ENCODE measurements at regions not wholly inside any gene's neighbourhood (a gene's known extent, or its start where the extent isn't known, plus 50 kb on each side); places are given as distances from the start of the nearest gene placed in this dataset.
"Not testable (repeated sequence)": the region's sequence is repeated elsewhere in the genome, so short reads cannot be mapped to it uniquely, and the experiment has no call there.

DNA sequence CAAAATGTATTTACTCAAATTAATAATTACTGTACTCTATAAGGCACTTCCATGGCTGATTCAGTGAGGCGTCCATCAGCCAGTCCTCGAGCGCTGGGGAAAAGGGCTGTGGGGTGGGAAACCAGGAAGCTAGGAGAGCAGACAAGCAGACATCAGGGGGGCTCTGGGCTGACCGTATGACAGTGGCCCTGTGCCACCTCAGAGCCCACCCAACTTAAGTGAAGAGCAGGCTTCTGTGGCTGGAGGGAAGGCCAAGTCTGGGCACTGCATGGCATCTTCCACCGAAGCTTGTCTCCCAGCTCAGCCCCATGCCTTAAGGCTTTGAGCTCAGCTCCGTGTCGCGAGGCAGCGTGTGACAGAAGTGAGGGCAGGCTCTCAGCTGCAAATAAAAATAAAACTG lies 464.5 kb upstream of the ZMIZ1 start:
- H3K4me1 ChIP-seq (ENCODE audit: insufficient read depth, poor library complexity, severe bottlenecking), result no peaks in the 10 kb centered on the region
- TF ChIP-seq, protein P1, sequence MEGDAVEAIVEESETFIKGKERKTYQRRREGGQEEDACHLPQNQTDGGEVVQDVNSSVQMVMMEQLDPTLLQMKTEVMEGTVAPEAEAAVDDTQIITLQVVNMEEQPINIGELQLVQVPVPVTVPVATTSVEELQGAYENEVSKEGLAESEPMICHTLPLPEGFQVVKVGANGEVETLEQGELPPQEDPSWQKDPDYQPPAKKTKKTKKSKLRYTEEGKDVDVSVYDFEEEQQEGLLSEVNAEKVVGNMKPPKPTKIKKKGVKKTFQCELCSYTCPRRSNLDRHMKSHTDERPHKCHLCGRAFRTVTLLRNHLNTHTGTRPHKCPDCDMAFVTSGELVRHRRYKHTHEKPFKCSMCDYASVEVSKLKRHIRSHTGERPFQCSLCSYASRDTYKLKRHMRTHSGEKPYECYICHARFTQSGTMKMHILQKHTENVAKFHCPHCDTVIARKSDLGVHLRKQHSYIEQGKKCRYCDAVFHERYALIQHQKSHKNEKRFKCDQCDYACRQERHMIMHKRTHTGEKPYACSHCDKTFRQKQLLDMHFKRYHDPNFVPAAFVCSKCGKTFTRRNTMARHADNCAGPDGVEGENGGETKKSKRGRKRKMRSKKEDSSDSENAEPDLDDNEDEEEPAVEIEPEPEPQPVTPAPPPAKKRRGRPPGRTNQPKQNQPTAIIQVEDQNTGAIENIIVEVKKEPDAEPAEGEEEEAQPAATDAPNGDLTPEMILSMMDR (IDR thresholded peaks at IDR 0.05; ENCODE audit: poor library complexity, severe bottlenecking), result no peak
- H3K9me3 ChIP-seq (ENCODE audit: severe bottlenecking), result peaks cover 3% of the 10 kb centered on the region
- no peak for ATAC-seq (ENCODE audit: low read depth)
- no peak for DNase-seq (ENCODE audit: low spot score)
- H3K27me3 ChIP-seq (ENCODE audit: insufficient read depth, poor library complexity, severe bottlenecking), result no peaks in the 10 kb centered on the region
- H3K4me3 ChIP-seq (ENCODE audit: severe bottlenecking), result no peak overlapping the region
- H3K36me3 ChIP-seq (ENCODE audit: low read depth), result no peaks in the 10 kb centered on the region
- H3K27ac ChIP-seq (ENCODE audit: poor library complexity, severe bottlenecking), result no peak overlapping the region

DNA sequence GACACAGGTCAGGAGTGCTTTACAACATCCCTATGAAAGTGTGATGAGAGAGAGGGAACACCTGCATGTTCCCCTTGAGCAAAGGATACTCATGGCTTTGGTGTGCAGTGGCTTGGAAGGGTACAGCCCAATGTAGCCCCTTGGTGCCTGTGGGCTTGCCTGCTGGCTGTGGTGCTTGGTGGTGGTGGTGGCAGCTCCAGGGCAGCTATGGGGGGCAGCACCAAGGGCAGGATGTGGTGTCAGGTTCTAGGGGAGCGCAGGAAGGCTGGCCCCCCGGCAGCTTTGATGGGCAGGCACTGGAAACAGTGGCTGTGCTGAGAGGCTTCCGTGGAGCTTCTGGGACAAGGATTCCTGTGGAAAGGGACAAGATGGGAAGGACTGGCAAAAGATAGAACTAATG lies 464.0 kb upstream of the ZMIZ1 start:
- Histone ChIP-seq H3K9me3 (ENCODE audit: severe bottlenecking) (peaks cover 3% of the 10 kb centered on the region), H3K4me3 (ENCODE audit: severe bottlenecking) (no peak overlapping the region), H3K27ac (ENCODE audit: poor library complexity, severe bottlenecking) (no peak overlapping the region), H3K27me3 (ENCODE audit: insufficient read depth, poor library complexity, severe bottlenecking) (no peaks in the 10 kb centered on the region), H3K4me1 (ENCODE audit: insufficient read depth, poor library complexity, severe bottlenecking) (no peaks in the 10 kb centered on the region), H3K36me3 (ENCODE audit: low read depth) (no peaks in the 10 kb centered on the region)
- no peak for ATAC-seq (ENCODE audit: low read depth)
- no peak for DNase-seq (ENCODE audit: low spot score)
- TF ChIP-seq, protein P1 (IDR thresholded peaks at IDR 0.05; ENCODE audit: poor library complexity, severe bottlenecking), result no peak

DNA sequence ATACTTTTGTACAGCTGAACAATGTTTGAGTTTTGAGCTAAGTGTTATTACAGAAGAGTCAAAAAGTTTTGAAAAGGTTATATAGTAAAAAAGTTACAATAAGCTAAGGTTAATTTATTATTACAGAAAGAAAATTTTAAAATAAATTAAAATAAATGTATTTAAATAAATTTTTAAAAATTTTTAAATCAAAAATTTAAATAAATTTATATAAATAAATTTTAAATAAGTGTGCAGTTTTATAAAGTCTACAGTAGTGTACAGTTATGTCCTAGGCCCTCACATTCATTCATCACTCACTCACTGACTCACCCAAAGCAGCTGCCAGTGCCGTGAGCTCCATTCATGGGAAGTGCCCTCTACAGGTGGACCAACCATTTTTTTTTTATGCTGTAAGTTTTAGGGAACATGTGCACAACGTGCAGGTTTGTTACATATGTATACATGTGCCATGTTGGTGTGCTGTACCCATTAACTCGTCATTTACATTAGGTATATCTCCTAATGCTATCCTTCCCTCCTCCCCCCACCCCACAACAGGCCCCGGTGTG lies 462.9 kb upstream of the ZMIZ1 start:
- peaks cover 3% of the 10 kb centered on the region for H3K9me3 ChIP-seq (ENCODE audit: severe bottlenecking)
- no peaks in the 10 kb centered on the region for H3K36me3 ChIP-seq (ENCODE audit: low read depth)
- TF ChIP-seq, protein P1 (IDR thresholded peaks at IDR 0.05; ENCODE audit: poor library complexity, severe bottlenecking), result peak; percentile 40
- H3K4me3 ChIP-seq (ENCODE audit: severe bottlenecking), result no peak overlapping the region
- H3K4me1 ChIP-seq (ENCODE audit: insufficient read depth, poor library complexity, severe bottlenecking), result no peaks in the 10 kb centered on the region
- DNase-seq (ENCODE audit: low spot score) (no peak), ATAC-seq (ENCODE audit: low read depth) (peak; percentile 94)
- H3K27ac ChIP-seq (ENCODE audit: poor library complexity, severe bottlenecking), result no peak overlapping the region
- no peaks in the 10 kb centered on the region for H3K27me3 ChIP-seq (ENCODE audit: insufficient read depth, poor library complexity, severe bottlenecking)

DNA sequence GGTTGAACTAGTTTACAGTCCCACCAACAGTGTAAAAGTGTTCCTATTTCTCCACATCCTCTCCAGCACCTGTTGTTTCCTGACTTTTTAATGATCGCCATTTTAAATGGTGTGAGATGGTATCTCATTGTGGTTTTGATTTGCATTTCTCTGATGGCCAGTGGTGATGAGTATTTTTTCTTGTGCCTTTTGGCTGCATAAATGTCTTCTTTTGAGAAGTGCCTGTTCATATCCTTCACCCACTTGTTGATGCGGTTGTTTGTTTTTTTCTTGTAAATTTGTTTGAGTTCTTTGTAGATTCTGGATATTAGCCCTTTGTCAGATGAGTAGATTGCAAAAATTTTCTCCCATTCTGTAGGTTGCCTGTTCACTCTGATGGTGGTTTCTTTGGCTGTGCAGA lies 462.0 kb upstream of the ZMIZ1 start:
- not testable (repeated sequence) for ATAC-seq (ENCODE audit: low read depth); H3K36me3 ChIP-seq (ENCODE audit: low read depth); H3K27me3 ChIP-seq (ENCODE audit: insufficient read depth, poor library complexity, severe bottlenecking); DNase-seq (ENCODE audit: low spot score); H3K27ac ChIP-seq (ENCODE audit: poor library complexity, severe bottlenecking); H3K9me3 ChIP-seq (ENCODE audit: severe bottlenecking); H3K4me1 ChIP-seq (ENCODE audit: insufficient read depth, poor library complexity, severe bottlenecking); H3K4me3 ChIP-seq (ENCODE audit: severe bottlenecking)

DNA sequence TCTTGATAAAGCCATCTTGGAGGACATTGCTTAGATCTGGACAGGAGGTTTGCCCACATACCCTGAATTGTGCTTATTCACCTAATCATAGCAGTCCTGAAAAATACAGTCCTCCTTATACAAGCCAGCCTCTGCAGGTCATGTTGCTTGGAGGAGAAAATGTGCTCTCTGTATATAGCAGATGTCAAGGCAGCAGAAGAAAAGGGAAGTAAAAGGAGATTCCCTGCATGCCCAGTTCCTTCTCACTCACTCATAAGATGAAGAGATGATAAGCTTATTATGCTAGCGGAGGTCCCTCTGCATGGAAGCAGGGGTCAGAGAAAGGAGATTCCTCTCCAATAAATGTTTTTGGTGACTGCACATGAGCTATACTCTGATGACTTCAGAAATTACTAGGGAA lies 458.8 kb upstream of the ZMIZ1 start:
- no peak overlapping the region for H3K4me3 ChIP-seq (ENCODE audit: severe bottlenecking)
- DNase-seq (ENCODE audit: low spot score), result no peak
- peaks cover 3% of the 10 kb centered on the region for H3K9me3 ChIP-seq (ENCODE audit: severe bottlenecking)
- no peaks in the 10 kb centered on the region for H3K4me1 ChIP-seq (ENCODE audit: insufficient read depth, poor library complexity, severe bottlenecking)
- no peaks in the 10 kb centered on the region for H3K27me3 ChIP-seq (ENCODE audit: insufficient read depth, poor library complexity, severe bottlenecking)
- H3K36me3 ChIP-seq (ENCODE audit: low read depth), result no peaks in the 10 kb centered on the region
- TF ChIP-seq, protein P1 (IDR thresholded peaks at IDR 0.05; ENCODE audit: poor library complexity, severe bottlenecking), result no peak
- H3K27ac ChIP-seq (ENCODE audit: poor library complexity, severe bottlenecking), result no peak overlapping the region
- ATAC-seq (ENCODE audit: low read depth), result no peak
